GM19452 (cell line): ENCODE measurements at regions not wholly inside any gene's neighbourhood (a gene's known extent, or its start where the extent isn't known, plus 50 kb on each side); places are given as distances from the start of the nearest gene placed in this dataset.

ENCODE experiments used
- ATAC-seq: cut with Tn5 transposase; IDR thresholded peaks from one replicate; pipeline ENCODE4 v1.9.1; 2021; ENCODE audit not compliant: unreplicated experiment

- ATAC-seq, result no peak
Measured at GRCh38 chr20:60543598-60543997, 585.4 kb downstream of the CDH26 start.

GRCh38 chr20:60553095-60553494, 594.9 kb downstream of the CDH26 start:
- ATAC-seq, result no peak

GRCh38 chr20:60558486-60558885, 600.3 kb downstream of the CDH26 start:
- ATAC-seq, result no peak

- no peak for ATAC-seq
Measured at GRCh38 chr20:60559462-60559861, 601.2 kb downstream of the CDH26 start.

- no peak for ATAC-seq
Measured at GRCh38 chr20:60561052-60561451, 602.8 kb downstream of the CDH26 start.

- no peak for ATAC-seq
Measured at GRCh38 chr20:60565083-60565482, 606.9 kb downstream of the CDH26 start.

- no peak for ATAC-seq
Measured at GRCh38 chr20:60565551-60565950, 607.3 kb downstream of the CDH26 start.

GRCh38 chr20:60569116-60569515, 610.9 kb downstream of the CDH26 start:
- no peak for ATAC-seq

- no peak for ATAC-seq
Measured at GRCh38 chr20:60570481-60571277, 612.5 kb downstream of the CDH26 start.

GRCh38 chr20:60573003-60573680, 614.9 kb downstream of the CDH26 start:
- ATAC-seq, result no peak

GRCh38 chr20:60576236-60576635, 618.0 kb downstream of the CDH26 start:
- no peak for ATAC-seq

GRCh38 chr20:60579941-60580515, 621.8 kb downstream of the CDH26 start:
- no peak for ATAC-seq

GRCh38 chr20:60581606-60582115, 623.4 kb downstream of the CDH26 start:
- no peak for ATAC-seq

- no peak for ATAC-seq
Measured at GRCh38 chr20:60583741-60584140, 625.5 kb downstream of the CDH26 start.

- ATAC-seq, result no peak
Measured at GRCh38 chr20:60584221-60584620, 626.0 kb downstream of the CDH26 start.

- ATAC-seq, result no peak
Measured at GRCh38 chr20:60585651-60586050, 627.4 kb downstream of the CDH26 start.

GRCh38 chr20:60586269-60587050, 628.2 kb downstream of the CDH26 start:
- ATAC-seq, result no peak

GRCh38 chr20:60587986-60588385, 629.8 kb downstream of the CDH26 start:
- no peak for ATAC-seq

GRCh38 chr20:60589623-60590022, 631.4 kb downstream of the CDH26 start:
- ATAC-seq, result no peak

GRCh38 chr20:60591172-60591799, 633.1 kb downstream of the CDH26 start:
- no peak for ATAC-seq

GRCh38 chr20:60598528-60598927, 640.3 kb downstream of the CDH26 start:
- no peak for ATAC-seq
